CD4-positive, alpha-beta memory T cell (primary cell): ENCODE measurements at regions not wholly inside any gene's neighbourhood (a gene's known extent, or its start where the extent isn't known, plus 50 kb on each side); places are given as distances from the start of the nearest gene placed in this dataset.
"Not testable (repeated sequence)": the region's sequence is repeated elsewhere in the genome, so short reads cannot be mapped to it uniquely, and the experiment has no call there.

Experiments
- CTCF ChIA-PET: fragments of 350-600 bp; sonication (Branson Sonifier 250); formaldehyde crosslinking; loops from one replicate; lab custom pipeline; 2021; ENCODE audit warnings: inconsistent platforms; ENCODE audit not compliant: partially characterized antibody; lab: Charles Lee
- POLR2A ChIA-PET: fragments of 350-600 bp; sonication (Branson Sonifier 250); formaldehyde crosslinking; loops from one replicate; lab custom pipeline; 2021; ENCODE audit not compliant: partially characterized antibody; lab: Charles Lee
- DNase-seq, 5 donors: peaks; one replicate each; pipeline versions ENCODE4 v3.0.0 to v3.0.0-alpha.2; 2020 to 2022; ENCODE audit warnings: mixed read lengths in 1 of 5
- H3K27ac ChIP-seq: one replicate; pipeline ENCODE4 v1.7.0; 2013; ENCODE audit warnings: low read depth, low read length
- H3K27me3 ChIP-seq: 2 replicates; pipeline ENCODE4 v1.7.0; 2013; ENCODE audit warnings: mild to moderate bottlenecking, low read length, moderate library complexity; ENCODE audit not compliant: insufficient read depth
- H3K36me3 ChIP-seq: 2 replicates; pipeline ENCODE4 v1.7.0; 2013; ENCODE audit warnings: mild to moderate bottlenecking, low read length, moderate library complexity; ENCODE audit not compliant: insufficient read depth
- H3K4me1 ChIP-seq: 2 replicates; pipeline ENCODE4 v1.7.0; 2013; ENCODE audit warnings: mild to moderate bottlenecking, low read length, moderate library complexity; ENCODE audit not compliant: insufficient read depth
- H3K4me3 ChIP-seq, 2 donors: one replicate each; pipeline ENCODE4 v1.7.0; 2013; ENCODE audit warnings: low read length in 2 of 2, mild to moderate bottlenecking in 1 of 2
- H3K9me3 ChIP-seq, 2 donors: one replicate each; pipeline ENCODE4 v1.7.0; 2013; ENCODE audit warnings: low read length in 2 of 2, control low read depth in 1 of 2; ENCODE audit not compliant: control insufficient read depth in 1 of 2
- H3K27ac Mint-ChIP-seq, 7 donors: one replicate each; pipeline ENCODE4 v1.8.0; 2020 to 2021; ENCODE audit warnings: mixed read lengths in 7 of 7, mild to moderate bottlenecking in 6 of 7, inconsistent platforms in 3 of 7, moderate library complexity in 3 of 7
- H3K27me3 Mint-ChIP-seq, 2 donors: one replicate each; pipeline ENCODE4 v1.8.0; 2020 to 2021; ENCODE audit warnings: mixed read lengths in 2 of 2
- H3K36me3 Mint-ChIP-seq, 2 donors: one replicate each; pipeline ENCODE4 v1.8.0; 2020 to 2021; ENCODE audit warnings: mixed read lengths in 2 of 2, inconsistent platforms in 1 of 2, mild to moderate bottlenecking in 1 of 2
- H3K4me1 Mint-ChIP-seq, 4 donors: one replicate each; pipeline ENCODE4 v1.8.0; 2020 to 2021; ENCODE audit warnings: mixed read lengths in 4 of 4, mild to moderate bottlenecking in 1 of 4
- H3K4me3 Mint-ChIP-seq, 8 donors: one replicate each; pipeline ENCODE4 v1.8.0; 2020 to 2021; ENCODE audit warnings: mixed read lengths in 8 of 8, mild to moderate bottlenecking in 7 of 8, moderate library complexity in 6 of 8, inconsistent platforms in 3 of 8
- H3K9me3 Mint-ChIP-seq, 8 donors: one replicate each; pipeline ENCODE4 v1.8.0; 2020 to 2021; ENCODE audit warnings: mixed read lengths in 8 of 8, mild to moderate bottlenecking in 5 of 8, inconsistent platforms in 3 of 8, moderate library complexity in 1 of 8
- intact Hi-C: fragments of 100-400 bp; cut with micrococcal nuclease; formaldehyde crosslinking; loops from one replicate; pipeline ENCODE4 v1.15.1; 2023

- POLR2A ChIA-PET, result no interaction called here
- H3K4me1 ChIP-seq, result no peaks in the 10 kb centered on the region
- no peak for DNase-seq
- no peak overlapping the region for H3K4me3 ChIP-seq
- H3K9me3 ChIP-seq, result no peaks in the 10 kb centered on the region
- Mint-ChIP-seq H3K9me3 (peaks cover 0 to 2% (median under 1%) of the 10 kb centered on the region in 8 donors), H3K27ac (no peak overlapping the region), H3K36me3 (no peaks in the 10 kb centered on the region), H3K27me3 (peaks cover 0 to 2% of the 10 kb centered on the region in 2 donors), H3K4me1 (no peaks in the 10 kb centered on the region), H3K4me3 (no peak overlapping the region)
- no peaks in the 10 kb centered on the region for H3K36me3 ChIP-seq
- no peak overlapping the region for H3K27ac ChIP-seq
- intact Hi-C loops, result no loop called here
- H3K27me3 ChIP-seq, result no peaks in the 10 kb centered on the region
- CTCF ChIA-PET, result interaction anchor here (1.1 kb wide), 1 partner anchor 54 kb away, joined by 4 read pairs; no protein-coding TSS in a partner anchor
These were observed 148.7 kb upstream of the EDNRB start for GRCh38 chr13:78067290-78067689.

GRCh38 chr13:78065141-78065540, 146.5 kb upstream of the EDNRB start:
- no peaks in the 10 kb centered on the region for H3K27me3 ChIP-seq
- H3K4me3 Mint-ChIP-seq, result no peak overlapping the region
- H3K4me3 ChIP-seq, result no peak overlapping the region

GRCh38 chr13:78061806-78062205, 143.2 kb upstream of the EDNRB start:
- no peaks in the 10 kb centered on the region for H3K27me3 Mint-ChIP-seq
- CTCF ChIA-PET, result no interaction called here
- no peak overlapping the region for H3K27ac Mint-ChIP-seq

More at GRCh38 chr13:78065141-78065540, 146.5 kb upstream of the EDNRB start:
- H3K9me3 ChIP-seq, result no peaks in the 10 kb centered on the region
- H3K27ac ChIP-seq, result no peak overlapping the region
- no peaks in the 10 kb centered on the region for H3K36me3 Mint-ChIP-seq
- H3K4me1 ChIP-seq, result no peaks in the 10 kb centered on the region
- intact Hi-C loops, result no loop called here
- ChIA-PET CTCF (interaction anchor here (1.2 kb wide), 1 partner anchor 14 kb away, joined by 3 read pairs; no protein-coding TSS in a partner anchor), POLR2A (no interaction called here)
- peaks cover 0 to 2% (median under 1%) of the 10 kb centered on the region in 8 donors for H3K9me3 Mint-ChIP-seq
- no peak overlapping the region for H3K27ac Mint-ChIP-seq
- no peaks in the 10 kb centered on the region for H3K36me3 ChIP-seq
- H3K4me1 Mint-ChIP-seq, result no peaks in the 10 kb centered on the region
- DNase-seq, result no peak
- no peaks in the 10 kb centered on the region for H3K27me3 Mint-ChIP-seq

GRCh38 chr13:78060966-78061365, 142.3 kb upstream of the EDNRB start:
- Histone ChIP-seq H3K4me3 (no peak overlapping the region), H3K36me3 (no peaks in the 10 kb centered on the region), H3K27me3 (no peaks in the 10 kb centered on the region), H3K4me1 (no peaks in the 10 kb centered on the region), H3K9me3 (no peaks in the 10 kb centered on the region), H3K27ac (no peak overlapping the region)
- POLR2A ChIA-PET, result no interaction called here
- peaks cover 3 to 24% (median 13%) of the 10 kb centered on the region in 8 donors for H3K9me3 Mint-ChIP-seq
- DNase-seq, result no peak
- CTCF ChIA-PET, result no interaction called here
- H3K27ac Mint-ChIP-seq, result no peak overlapping the region
- intact Hi-C loops, result no loop called here
- H3K4me1 Mint-ChIP-seq, result no peaks in the 10 kb centered on the region
- H3K27me3 Mint-ChIP-seq, result no peaks in the 10 kb centered on the region
- H3K4me3 Mint-ChIP-seq, result no peak overlapping the region
- no peaks in the 10 kb centered on the region for H3K36me3 Mint-ChIP-seq

More at GRCh38 chr13:78061806-78062205, 143.2 kb upstream of the EDNRB start:
- H3K27ac ChIP-seq, result no peak overlapping the region
- Mint-ChIP-seq H3K36me3 (no peaks in the 10 kb centered on the region), H3K4me1 (no peaks in the 10 kb centered on the region), H3K9me3 (peaks cover 0 to 19% (median 6%) of the 10 kb centered on the region in 8 donors), H3K4me3 (no peak overlapping the region)
- H3K4me1 ChIP-seq, result no peaks in the 10 kb centered on the region
- H3K4me3 ChIP-seq, result no peak overlapping the region
- no peaks in the 10 kb centered on the region for H3K36me3 ChIP-seq
- POLR2A ChIA-PET, result no interaction called here
- no peaks in the 10 kb centered on the region for H3K27me3 ChIP-seq
- no peak for DNase-seq
- H3K9me3 ChIP-seq, result no peaks in the 10 kb centered on the region
- intact Hi-C loops, result no loop called here

- H3K4me3 ChIP-seq, H3K4me1 ChIP-seq, H3K27ac Mint-ChIP-seq, H3K4me1 Mint-ChIP-seq, H3K27me3 ChIP-seq, H3K36me3 Mint-ChIP-seq, POLR2A ChIA-PET, H3K9me3 ChIP-seq, H3K4me3 Mint-ChIP-seq, H3K27me3 Mint-ChIP-seq, H3K36me3 ChIP-seq, H3K27ac ChIP-seq, intact Hi-C loops, CTCF ChIA-PET, DNase-seq: not testable (repeated sequence)
- H3K9me3 Mint-ChIP-seq, result peaks cover 3 to 25% (median 13%) of the 10 kb centered on the region in 8 donors
These were observed 138.2 kb upstream of the EDNRB start for GRCh38 chr13:78056865-78057264.

GRCh38 chr13:78054157-78054556, 135.5 kb upstream of the EDNRB start:
- Histone ChIP-seq H3K27me3 (no peaks in the 10 kb centered on the region), H3K9me3 (no peaks in the 10 kb centered on the region), H3K4me3 (no peak overlapping the region), H3K36me3 (no peaks in the 10 kb centered on the region), H3K4me1 (no peaks in the 10 kb centered on the region), H3K27ac (no peak overlapping the region)
- DNase-seq, result no peak
- Mint-ChIP-seq H3K4me3 (no peak overlapping the region), H3K27me3 (peaks cover 0 to 2% of the 10 kb centered on the region in 2 donors), H3K36me3 (no peaks in the 10 kb centered on the region), H3K27ac (no peak overlapping the region), H3K9me3 (peaks cover 3 to 25% (median 13%) of the 10 kb centered on the region in 8 donors), H3K4me1 (no peaks in the 10 kb centered on the region)
- ChIA-PET POLR2A (no interaction called here), CTCF (no interaction called here)
- intact Hi-C loops, result no loop called here

GRCh38 chr13:78047151-78047550, 128.5 kb upstream of the EDNRB start:
- Mint-ChIP-seq H3K27me3 (peaks cover 0 to 3% of the 10 kb centered on the region in 2 donors), H3K9me3 (peaks cover 0 to 3% (median under 1%) of the 10 kb centered on the region in 8 donors), H3K4me1 (no peaks in the 10 kb centered on the region), H3K4me3 (no peak overlapping the region), H3K27ac (no peak overlapping the region), H3K36me3 (no peaks in the 10 kb centered on the region)
- H3K27ac ChIP-seq, result no peak overlapping the region
- CTCF ChIA-PET, result no interaction called here
- no peak for DNase-seq
- no peaks in the 10 kb centered on the region for H3K27me3 ChIP-seq
- intact Hi-C loops, result no loop called here
- no peak overlapping the region for H3K4me3 ChIP-seq
- no peaks in the 10 kb centered on the region for H3K9me3 ChIP-seq
- POLR2A ChIA-PET, result no interaction called here
- no peaks in the 10 kb centered on the region for H3K36me3 ChIP-seq
- no peaks in the 10 kb centered on the region for H3K4me1 ChIP-seq

- H3K36me3 ChIP-seq, result no peaks in the 10 kb centered on the region
- Mint-ChIP-seq H3K4me1 (no peaks in the 10 kb centered on the region), H3K36me3 (no peaks in the 10 kb centered on the region), H3K27me3 (peaks cover 0 to 3% of the 10 kb centered on the region in 2 donors), H3K4me3 (no peak overlapping the region), H3K9me3 (peaks cover 0 to 3% (median under 1%) of the 10 kb centered on the region in 8 donors), H3K27ac (no peak overlapping the region)
- CTCF ChIA-PET, result no interaction called here
- POLR2A ChIA-PET, result no interaction called here
- H3K9me3 ChIP-seq, result no peaks in the 10 kb centered on the region
- DNase-seq, result no peak
- H3K27me3 ChIP-seq, result no peaks in the 10 kb centered on the region
- H3K4me3 ChIP-seq, result no peak overlapping the region
- intact Hi-C loops, result no loop called here
- H3K27ac ChIP-seq, result no peak overlapping the region
- no peaks in the 10 kb centered on the region for H3K4me1 ChIP-seq
These were observed 127.7 kb upstream of the EDNRB start for GRCh38 chr13:78046331-78046730.
